Activated naive CD4-positive, alpha-beta T cell treated with anti-CD3 and anti-CD28 coated beads, Interleukin-2, amount 10 ng/mL, durations not matched to agents 7 days and 5 days (primary cell): ENCODE measurements at regions not wholly inside any gene's neighbourhood (a gene's known extent, or its start where the extent isn't known, plus 50 kb on each side); places are given as distances from the start of the nearest gene placed in this dataset.

ENCODE experiments used
- CTCF ChIA-PET: fragments of 350-600 bp; sonication (Branson Sonifier 250); formaldehyde crosslinking; loops from one replicate; lab custom pipeline; 2021; ENCODE audit warnings: antibody characterized with exemption; lab: Charles Lee
- DNase-seq: peaks from one replicate; pipeline ENCODE4 v3.0.0-alpha.2; 2020
- H3K27ac Mint-ChIP-seq: one replicate; pipeline ENCODE4 v1.8.0; 2021; ENCODE audit warnings: mild to moderate bottlenecking, moderate library complexity, mixed read lengths
- H3K27me3 Mint-ChIP-seq: one replicate; pipeline ENCODE4 v1.8.0; 2021; ENCODE audit warnings: mild to moderate bottlenecking, mixed read lengths
- H3K36me3 Mint-ChIP-seq: one replicate; pipeline ENCODE4 v1.8.0; 2021; ENCODE audit warnings: mixed read lengths
- H3K4me1 Mint-ChIP-seq: one replicate; pipeline ENCODE4 v1.8.0; 2021; ENCODE audit warnings: mixed read lengths
- H3K4me3 Mint-ChIP-seq: one replicate; pipeline ENCODE4 v1.8.0; 2021; ENCODE audit warnings: mild to moderate bottlenecking, moderate library complexity, mixed read lengths
- H3K9me3 Mint-ChIP-seq: one replicate; pipeline ENCODE4 v1.8.0; 2021; ENCODE audit warnings: mixed read lengths

DNA sequence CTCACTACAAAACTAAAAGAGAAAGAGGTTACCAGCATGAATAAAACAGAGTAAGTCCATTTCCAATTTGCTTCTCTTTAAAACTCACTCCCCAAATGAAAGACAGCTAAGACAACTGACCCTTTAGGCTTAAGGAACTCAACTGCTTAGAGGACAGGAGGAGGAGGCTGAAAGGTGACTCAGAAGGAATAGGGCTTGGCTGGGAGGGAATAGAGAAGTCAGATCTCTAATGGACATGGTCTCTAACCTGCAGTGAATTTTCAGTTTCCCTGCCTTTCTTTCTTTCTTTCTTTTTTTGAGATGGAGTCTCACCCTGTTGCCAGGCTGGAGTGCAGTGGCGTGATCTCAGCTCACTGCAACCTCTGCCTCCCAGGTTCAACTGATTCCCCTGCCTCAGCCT is 261.8 kb upstream of the CLINT1 start:
- Mint-ChIP-seq H3K4me1 (no peaks in the 10 kb centered on the region), H3K9me3 (no peaks in the 10 kb centered on the region), H3K36me3 (no peaks in the 10 kb centered on the region), H3K27me3 (peaks cover 14% of the 10 kb centered on the region), H3K27ac (no peak overlapping the region), H3K4me3 (no peak overlapping the region)
- DNase-seq, result no peak
- CTCF ChIA-PET, result interaction anchor here (0.9 kb wide), 1 partner anchor 8 kb away, joined by 3 read pairs; no protein-coding TSS in a partner anchor

DNA sequence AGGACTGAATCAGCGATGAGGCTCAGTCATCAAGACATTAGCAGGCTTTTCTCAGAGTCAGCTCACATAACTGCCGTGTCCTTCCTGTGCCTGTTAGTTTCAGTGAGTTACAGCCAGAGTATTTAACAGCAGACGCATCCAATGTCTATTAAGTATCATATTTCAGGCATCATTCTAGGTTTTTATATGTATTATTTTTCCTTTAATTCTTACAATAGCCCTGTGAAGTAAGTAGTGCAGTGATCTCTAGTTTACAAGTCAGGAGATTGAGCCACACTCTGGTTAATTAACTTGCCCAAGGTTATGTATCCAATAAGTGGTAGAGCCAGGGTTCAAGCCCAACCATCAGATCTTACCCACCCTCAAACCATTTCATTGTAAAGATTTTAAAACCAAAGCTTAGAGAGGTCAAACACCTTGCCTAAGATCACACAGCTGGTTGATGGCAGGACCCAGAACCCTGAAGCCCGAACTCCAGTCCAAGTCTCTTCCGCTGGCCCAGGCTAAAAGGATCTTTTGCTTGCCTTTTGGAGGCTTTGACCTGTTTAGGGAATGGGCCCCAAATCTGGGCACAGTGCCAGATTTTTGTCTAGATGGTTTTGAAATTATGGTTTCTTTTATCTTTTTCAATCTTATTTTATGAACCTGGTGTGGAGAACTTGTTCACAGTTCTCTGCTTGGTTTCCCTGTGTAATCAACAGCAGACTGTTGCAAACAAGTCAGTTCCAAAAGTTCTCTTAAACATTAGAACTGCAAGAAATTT is 261.2 kb upstream of the CLINT1 start:
- Mint-ChIP-seq H3K27ac (no peak overlapping the region), H3K27me3 (peaks cover 14% of the 10 kb centered on the region), H3K9me3 (no peaks in the 10 kb centered on the region), H3K36me3 (no peaks in the 10 kb centered on the region), H3K4me1 (no peaks in the 10 kb centered on the region), H3K4me3 (no peak overlapping the region)
- CTCF ChIA-PET, result interaction anchor here (0.9 kb wide), 1 partner anchor 8 kb away, joined by 3 read pairs; no protein-coding TSS in a partner anchor
- DNase-seq, result no peak

DNA sequence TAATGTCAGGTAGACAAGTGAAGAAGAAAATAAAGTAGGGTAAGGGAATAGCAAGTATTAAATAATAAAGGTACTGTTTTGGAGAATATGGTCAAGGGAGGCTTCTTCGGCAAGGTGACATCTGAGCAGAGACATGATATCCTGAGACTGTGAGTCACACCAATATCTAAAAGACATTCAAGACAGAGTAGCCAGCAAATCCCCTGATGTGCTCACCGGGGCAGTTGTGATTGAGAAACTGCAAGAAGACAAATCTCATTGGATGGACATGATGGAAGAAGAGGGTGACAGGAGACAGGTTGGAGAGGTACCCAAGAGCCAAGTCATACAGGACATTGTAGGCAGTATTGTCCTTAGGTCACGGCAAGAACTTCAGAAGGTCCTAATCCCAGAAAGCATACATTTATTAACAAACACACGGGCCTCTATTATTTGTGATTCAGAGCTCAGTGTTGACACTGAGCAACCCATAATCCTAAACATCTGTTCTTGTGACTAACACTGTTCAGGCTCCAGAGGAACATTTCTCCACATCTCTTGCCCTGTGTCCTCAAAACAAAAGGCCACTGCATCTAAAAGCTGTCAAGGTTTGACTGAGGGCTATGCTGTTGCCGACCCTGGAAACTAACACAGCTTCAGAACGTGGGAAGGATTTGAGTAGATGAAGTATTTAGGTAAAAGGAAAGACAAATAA is 258.7 kb upstream of the CLINT1 start:
- peaks cover 9% of the 10 kb centered on the region for H3K27me3 Mint-ChIP-seq

DNA sequence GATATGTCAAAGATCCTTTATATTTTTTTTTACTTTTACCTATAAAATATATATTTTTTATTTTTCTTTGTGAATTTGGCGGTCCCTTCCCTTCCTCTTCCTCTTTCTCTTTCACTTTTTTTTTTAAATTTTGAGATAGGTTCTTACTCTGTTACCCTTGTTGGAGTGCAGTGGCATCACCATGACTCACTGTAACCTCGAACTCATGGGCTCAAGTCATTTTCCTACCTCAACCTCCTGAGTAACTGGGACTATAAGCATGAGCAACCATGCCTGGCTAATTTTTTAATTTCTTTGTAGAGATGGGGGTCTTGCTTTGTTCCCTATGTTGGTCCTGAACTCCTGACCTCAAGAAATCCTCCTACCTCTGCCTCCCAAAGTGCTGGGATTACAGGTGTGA is 258.0 kb upstream of the CLINT1 start:
- Mint-ChIP-seq H3K9me3 (no peaks in the 10 kb centered on the region), H3K4me1 (no peaks in the 10 kb centered on the region), H3K27ac (no peak overlapping the region), H3K36me3 (no peaks in the 10 kb centered on the region), H3K27me3 (peaks cover 9% of the 10 kb centered on the region), H3K4me3 (no peak overlapping the region)
- CTCF ChIA-PET, result no interaction called here
- no peak for DNase-seq

More for the DNA sequence above, 258.7 kb upstream of the CLINT1 start:
- Mint-ChIP-seq H3K27ac (no peak overlapping the region), H3K4me3 (no peak overlapping the region), H3K9me3 (no peaks in the 10 kb centered on the region), H3K36me3 (no peaks in the 10 kb centered on the region), H3K4me1 (no peaks in the 10 kb centered on the region)
- CTCF ChIA-PET, result no interaction called here
- DNase-seq, result no peak

DNA sequence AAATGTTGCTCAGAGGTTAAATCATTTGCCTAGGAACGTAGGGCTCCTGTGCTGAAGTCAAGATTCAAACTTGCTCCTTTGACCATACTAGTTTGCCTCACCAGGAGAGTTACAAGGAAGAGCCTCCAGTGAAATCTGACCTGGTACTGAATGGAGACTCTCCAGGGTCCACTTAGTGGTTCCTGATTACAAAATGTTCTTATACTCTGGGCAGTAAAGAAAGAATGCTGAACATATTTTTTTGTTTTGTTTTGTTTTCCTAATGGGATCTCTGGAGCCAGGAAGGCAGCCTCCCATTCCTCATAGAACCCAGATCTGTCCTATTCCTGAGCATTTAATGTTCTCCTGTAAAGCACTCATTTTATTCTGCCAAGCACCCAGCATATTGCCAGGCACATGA is 256.5 kb upstream of the CLINT1 start:
- Mint-ChIP-seq H3K9me3 (no peaks in the 10 kb centered on the region), H3K27me3 (peaks cover 7% of the 10 kb centered on the region), H3K27ac (no peak overlapping the region), H3K4me3 (no peak overlapping the region), H3K36me3 (no peaks in the 10 kb centered on the region), H3K4me1 (no peaks in the 10 kb centered on the region)
- no peak for DNase-seq
- CTCF ChIA-PET, result no interaction called here

DNA sequence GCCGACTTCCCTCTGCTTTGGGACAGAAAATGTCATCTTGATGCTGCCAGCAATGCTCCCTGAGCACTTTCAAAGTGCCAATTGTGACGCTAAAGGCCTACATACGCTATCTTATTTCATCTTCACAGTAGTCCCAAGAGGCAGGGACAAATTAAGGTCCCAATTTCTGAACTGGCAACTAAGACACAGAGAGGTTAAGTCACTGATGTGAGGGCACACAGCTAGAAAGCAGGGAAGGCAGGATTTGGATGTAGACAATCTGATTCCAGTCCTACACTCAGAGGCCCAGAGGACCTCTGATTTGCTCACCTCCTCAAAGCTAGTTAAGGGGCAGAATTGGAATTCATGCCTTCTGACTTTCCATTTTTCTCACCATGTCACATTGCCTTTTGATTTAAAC is 249.2 kb upstream of the CLINT1 start:
- H3K4me1 Mint-ChIP-seq, result no peaks in the 10 kb centered on the region
- H3K36me3 Mint-ChIP-seq, result no peaks in the 10 kb centered on the region
- H3K4me3 Mint-ChIP-seq, result no peak overlapping the region
- H3K27ac Mint-ChIP-seq, result no peak overlapping the region
- H3K27me3 Mint-ChIP-seq, result peaks cover 13% of the 10 kb centered on the region
- no peak for DNase-seq
- no peaks in the 10 kb centered on the region for H3K9me3 Mint-ChIP-seq
- CTCF ChIA-PET, result no interaction called here

GRCh38 chr5:158100373-158100888 is 241.5 kb upstream of the CLINT1 start:
- Mint-ChIP-seq H3K9me3 (no peaks in the 10 kb centered on the region), H3K4me3 (no peak overlapping the region), H3K27ac (no peak overlapping the region), H3K36me3 (no peaks in the 10 kb centered on the region), H3K4me1 (no peaks in the 10 kb centered on the region), H3K27me3 (no peaks in the 10 kb centered on the region)
- CTCF ChIA-PET, result no interaction called here
- no peak for DNase-seq

DNA sequence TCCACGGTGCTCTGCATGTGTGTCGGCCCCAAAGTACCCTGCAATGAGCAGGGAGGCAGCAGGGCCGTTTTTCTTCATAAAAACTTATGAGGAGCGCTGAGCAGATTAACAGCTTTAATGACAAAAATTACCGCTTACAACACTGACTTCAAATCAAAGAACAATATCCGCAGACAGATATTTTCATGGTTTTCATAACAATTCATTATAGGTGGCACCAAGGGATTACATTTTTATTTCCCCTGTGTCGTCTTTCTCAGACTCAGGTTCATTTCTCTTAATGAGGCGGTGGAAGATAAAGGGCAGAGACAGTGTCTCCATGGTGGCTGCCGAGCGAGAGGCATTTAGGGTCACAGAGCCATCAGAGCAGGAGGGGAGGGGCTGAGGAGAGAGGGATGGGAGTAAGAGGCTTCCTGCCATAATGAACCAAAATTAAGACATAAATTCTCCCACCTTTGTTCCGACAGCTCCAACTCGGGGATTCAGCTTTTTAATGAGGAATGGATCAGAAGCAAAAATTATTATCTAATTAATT is 240.7 kb upstream of the CLINT1 start:
- Mint-ChIP-seq H3K4me3 (no peak overlapping the region), H3K36me3 (no peaks in the 10 kb centered on the region), H3K9me3 (no peaks in the 10 kb centered on the region), H3K27ac (no peak overlapping the region), H3K27me3 (no peaks in the 10 kb centered on the region), H3K4me1 (no peaks in the 10 kb centered on the region)
- CTCF ChIA-PET, result no interaction called here
- no peak for DNase-seq

- H3K4me3 Mint-ChIP-seq, result no peak overlapping the region
- no peak for DNase-seq
- H3K36me3 Mint-ChIP-seq, result no peaks in the 10 kb centered on the region
- H3K4me1 Mint-ChIP-seq, result no peaks in the 10 kb centered on the region
- no peaks in the 10 kb centered on the region for H3K27me3 Mint-ChIP-seq
- CTCF ChIA-PET, result no interaction called here
- no peak overlapping the region for H3K27ac Mint-ChIP-seq
- no peaks in the 10 kb centered on the region for H3K9me3 Mint-ChIP-seq
Measured at GRCh38 chr5:158096835-158097234, 237.9 kb upstream of the CLINT1 start.

- no peak for DNase-seq
- Mint-ChIP-seq H3K4me3 (no peak overlapping the region), H3K9me3 (no peaks in the 10 kb centered on the region), H3K4me1 (no peaks in the 10 kb centered on the region), H3K27me3 (no peaks in the 10 kb centered on the region), H3K36me3 (no peaks in the 10 kb centered on the region), H3K27ac (no peak overlapping the region)
- CTCF ChIA-PET, result interaction anchor here (1.7 kb wide), 1 partner anchor 11 kb away, joined by 8 read pairs; no protein-coding TSS in a partner anchor
Measured at GRCh38 chr5:158086856-158087255, 227.9 kb upstream of the CLINT1 start.

GRCh38 chr5:158084292-158084691 is 225.3 kb upstream of the CLINT1 start:
- Mint-ChIP-seq H3K4me3 (no peak overlapping the region), H3K9me3 (no peaks in the 10 kb centered on the region), H3K27ac (no peak overlapping the region), H3K27me3 (peaks cover 5% of the 10 kb centered on the region), H3K4me1 (no peaks in the 10 kb centered on the region), H3K36me3 (no peaks in the 10 kb centered on the region)
- CTCF ChIA-PET, result interaction anchor here (0.6 to 1.9 kb wide), 2 partner anchors 9 to 276 kb away, joined by 3 to 10 read pairs; no protein-coding TSS in a partner anchor
- DNase-seq, result no peak

- CTCF ChIA-PET, result interaction anchor here (1.9 kb wide), 1 partner anchor 7 kb away, joined by 10 read pairs; no protein-coding TSS in a partner anchor
- Mint-ChIP-seq H3K9me3 (no peaks in the 10 kb centered on the region), H3K27me3 (peaks cover 5% of the 10 kb centered on the region), H3K27ac (no peak overlapping the region), H3K36me3 (no peaks in the 10 kb centered on the region), H3K4me1 (no peaks in the 10 kb centered on the region), H3K4me3 (no peak overlapping the region)
- no peak for DNase-seq
Measured at GRCh38 chr5:158082696-158083287, 223.8 kb upstream of the CLINT1 start.

DNA sequence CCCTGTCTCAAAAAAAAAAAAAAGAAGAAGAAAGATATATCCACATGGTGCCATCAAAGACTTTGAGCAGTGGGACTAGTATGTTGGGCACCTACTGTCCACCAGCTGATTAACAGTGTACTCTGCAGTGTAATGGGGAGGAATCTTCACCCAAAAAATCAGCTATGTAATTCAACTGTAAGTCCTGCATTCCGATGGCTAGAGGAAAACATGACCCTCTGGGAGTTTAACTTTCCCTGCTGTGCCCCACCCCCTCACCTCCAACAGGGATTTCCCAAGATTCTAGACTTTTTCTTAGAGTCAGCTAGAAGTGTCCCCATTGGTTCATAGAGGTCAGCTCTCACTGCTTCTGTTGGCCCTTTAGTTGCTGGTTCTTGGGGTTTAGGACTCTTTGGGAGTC is 221.2 kb upstream of the CLINT1 start:
- Mint-ChIP-seq H3K4me1 (no peaks in the 10 kb centered on the region), H3K27ac (no peak overlapping the region), H3K4me3 (no peak overlapping the region), H3K36me3 (no peaks in the 10 kb centered on the region), H3K9me3 (no peaks in the 10 kb centered on the region), H3K27me3 (peaks cover 9% of the 10 kb centered on the region)
- no peak for DNase-seq
- CTCF ChIA-PET, result no interaction called here

DNA sequence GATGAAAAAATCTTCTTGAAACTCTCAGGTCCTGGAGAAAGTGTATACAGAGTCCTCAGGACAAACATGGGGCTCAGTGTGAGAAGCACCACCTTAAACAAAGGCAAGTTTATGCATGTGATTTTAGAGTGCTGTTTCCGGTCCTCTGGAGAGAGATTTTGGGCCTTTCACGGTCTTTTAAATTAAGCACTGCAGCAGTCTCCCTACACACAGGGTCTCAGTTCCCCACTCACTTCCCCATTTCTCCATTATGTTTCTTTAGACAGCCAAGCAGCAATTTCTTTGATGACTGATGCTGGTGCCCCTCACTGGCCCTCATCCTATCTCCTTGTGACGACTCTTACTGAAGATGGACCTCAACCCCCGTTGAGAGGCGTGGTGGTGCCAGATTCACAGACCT is 220.2 kb upstream of the CLINT1 start:
- no peak overlapping the region for H3K27ac Mint-ChIP-seq
- H3K4me1 Mint-ChIP-seq, result no peaks in the 10 kb centered on the region
- CTCF ChIA-PET, result no interaction called here
- no peaks in the 10 kb centered on the region for H3K9me3 Mint-ChIP-seq
- no peak for DNase-seq
- peaks cover 10% of the 10 kb centered on the region for H3K27me3 Mint-ChIP-seq
- H3K36me3 Mint-ChIP-seq, result no peaks in the 10 kb centered on the region
- H3K4me3 Mint-ChIP-seq, result no peak overlapping the region
